GM12878 (cell line): ENCODE measurements at regions not wholly inside any gene's neighbourhood (a gene's known extent, or its start where the extent isn't known, plus 50 kb on each side); places are given as distances from the start of the nearest gene placed in this dataset.

Source experiments
- ESRRA ChIP-seq: IDR thresholded peaks from 2 replicates; pipeline ENCODE4 v1.6.1; 2012; ENCODE audit warnings: mild to moderate bottlenecking, low read length, improper control_type of control experiment
- EZH2 ChIP-seq: IDR thresholded peaks from 2 replicates; pipeline ENCODE4 v1.6.1; 2012; ENCODE audit warnings: low read depth, mild to moderate bottlenecking, control low read depth, inconsistent platforms, low read length, borderline replicate concordance; ENCODE audit not compliant: control insufficient read depth
- GABPA ChIP-seq: IDR thresholded peaks from 2 replicates; pipeline ENCODE4 v1.6.1; 2014; ENCODE audit warnings: antibody characterized with exemption, low read depth, mild to moderate bottlenecking, inconsistent platforms
- IRF4 ChIP-seq: IDR thresholded peaks from 2 replicates; pipeline ENCODE4 v1.6.1; 2011; ENCODE audit warnings: low read depth, low read length
- YY1 ChIP-seq: IDR thresholded peaks from 2 replicates; pipeline ENCODE4 v1.6.1; 2011; ENCODE audit warnings: low read depth, mild to moderate bottlenecking, low read length
- TF ChIP-seq, protein P1 (sequence below), 3 experiments: IDR thresholded peaks in 2 of 3; conservative IDR thresholded peaks in 1 of 3; 2 replicates each; pipeline ENCODE4 v1.5.1; 2011; ENCODE audit warnings: low read depth in 3 of 3, low read length in 3 of 3, mild to moderate bottlenecking in 3 of 3, control low read depth in 2 of 3, moderate library complexity in 2 of 3, inconsistent platforms in 1 of 3, mixed read lengths in 1 of 3; ENCODE audit not compliant: control insufficient read depth in 2 of 3, insufficient read depth in 1 of 3; ENCODE audit errors: extremely low read depth in 1 of 3

DNA sequence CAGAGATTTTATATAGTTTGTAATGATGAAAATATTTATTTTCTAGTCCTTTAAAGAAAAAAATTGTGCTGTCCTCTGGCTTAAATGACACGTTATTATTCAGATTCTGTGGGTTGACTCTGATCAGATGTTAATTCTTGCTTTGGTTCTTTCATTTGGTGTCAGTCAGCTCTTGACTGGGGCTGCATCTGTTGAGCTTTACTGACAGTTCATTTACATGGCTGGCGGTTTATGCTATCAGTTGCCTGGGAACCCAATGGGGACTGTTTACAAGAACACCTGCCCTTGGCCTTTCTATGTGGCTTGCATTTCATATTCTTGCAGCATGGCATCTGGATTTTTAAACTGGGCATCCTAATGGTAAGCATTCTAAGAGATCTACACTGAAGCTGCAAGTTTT lies 667.1 kb upstream of the FBXO33 start:
- no peak for TF ChIP-seq YY1
- TF ChIP-seq IRF4 = no peak
- TF ChIP-seq EZH2 = no peak
- no peak for TF ChIP-seq GABPA
- TF ChIP-seq, protein P1, sequence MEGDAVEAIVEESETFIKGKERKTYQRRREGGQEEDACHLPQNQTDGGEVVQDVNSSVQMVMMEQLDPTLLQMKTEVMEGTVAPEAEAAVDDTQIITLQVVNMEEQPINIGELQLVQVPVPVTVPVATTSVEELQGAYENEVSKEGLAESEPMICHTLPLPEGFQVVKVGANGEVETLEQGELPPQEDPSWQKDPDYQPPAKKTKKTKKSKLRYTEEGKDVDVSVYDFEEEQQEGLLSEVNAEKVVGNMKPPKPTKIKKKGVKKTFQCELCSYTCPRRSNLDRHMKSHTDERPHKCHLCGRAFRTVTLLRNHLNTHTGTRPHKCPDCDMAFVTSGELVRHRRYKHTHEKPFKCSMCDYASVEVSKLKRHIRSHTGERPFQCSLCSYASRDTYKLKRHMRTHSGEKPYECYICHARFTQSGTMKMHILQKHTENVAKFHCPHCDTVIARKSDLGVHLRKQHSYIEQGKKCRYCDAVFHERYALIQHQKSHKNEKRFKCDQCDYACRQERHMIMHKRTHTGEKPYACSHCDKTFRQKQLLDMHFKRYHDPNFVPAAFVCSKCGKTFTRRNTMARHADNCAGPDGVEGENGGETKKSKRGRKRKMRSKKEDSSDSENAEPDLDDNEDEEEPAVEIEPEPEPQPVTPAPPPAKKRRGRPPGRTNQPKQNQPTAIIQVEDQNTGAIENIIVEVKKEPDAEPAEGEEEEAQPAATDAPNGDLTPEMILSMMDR (IDR thresholded peaks at IDR 0.05 in 2 of 3, conservative IDR thresholded peaks at IDR 0.05 in 1 of 3; ENCODE audit: control insufficient read depth in 2 of 3, extremely low read depth in 1 of 3, insufficient read depth in 1 of 3, low read depth in 3 of 3, low read length in 3 of 3) = no peak
- TF ChIP-seq ESRRA = no peak
